GM08714 (cell line): ENCODE measurements at regions not wholly inside any gene's neighbourhood (a gene's known extent, or its start where the extent isn't known, plus 50 kb on each side); places are given as distances from the start of the nearest gene placed in this dataset.
"Not testable (repeated sequence)": the region's sequence is repeated elsewhere in the genome, so short reads cannot be mapped to it uniquely, and the experiment has no call there.

Source experiments
- H3K4me3 ChIP-seq: fragments of 200-500 bp; sonication (Bioruptor generic); 2 replicates; pipeline ENCODE4 v1.5.1; 2014; ENCODE audit warnings: mild to moderate bottlenecking, low read length, inconsistent platforms
- ZNF274 ChIP-seq: IDR thresholded peaks from 2 replicates; pipeline ENCODE4 v1.6.1; 2012; ENCODE audit warnings: mild to moderate bottlenecking, low read depth, low read length

- H3K4me3 ChIP-seq: no peak overlapping the region
- TF ChIP-seq ZNF274: no peak
These were observed 2250.0 kb upstream of the AGA start for GRCh38 chr4:179692222-179692621.

- no peak for TF ChIP-seq ZNF274
- no peak overlapping the region for H3K4me3 ChIP-seq
These were observed 2252.9 kb upstream of the AGA start for GRCh38 chr4:179695175-179695574.

- TF ChIP-seq ZNF274: no peak
These were observed 2256.1 kb upstream of the AGA start for GRCh38 chr4:179698321-179698720.

DNA sequence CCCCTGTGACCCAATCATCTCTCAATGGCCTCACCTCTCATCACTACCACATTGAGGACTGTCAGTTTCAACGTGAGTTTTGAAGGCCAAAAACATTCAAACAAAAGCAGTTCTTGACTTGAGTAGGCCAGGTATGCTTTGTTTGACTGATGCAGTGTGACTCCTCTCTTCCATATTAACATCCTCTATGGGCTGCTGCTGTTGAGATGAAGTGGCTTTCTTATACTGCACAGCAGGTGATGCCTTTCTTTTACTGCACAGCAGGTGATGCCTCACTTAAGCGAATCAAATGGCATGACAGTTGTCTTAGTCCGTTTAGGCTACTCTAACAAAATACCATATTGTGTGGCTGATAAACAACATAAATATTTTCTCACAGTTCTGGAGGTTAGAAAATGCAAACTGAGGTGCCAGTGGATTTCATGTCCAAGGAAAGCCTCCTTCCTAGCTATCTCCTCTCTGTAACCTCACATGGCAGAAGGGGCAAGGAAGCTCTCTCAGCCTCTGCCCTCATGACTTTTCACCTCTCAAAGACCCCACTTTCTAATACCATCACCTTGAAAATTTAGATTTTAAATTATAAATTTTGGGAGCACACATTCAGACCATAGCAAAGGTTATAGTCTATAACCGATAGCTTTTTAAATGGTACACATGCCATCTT lies 2267.9 kb upstream of the AGA start:
- no peak overlapping the region for H3K4me3 ChIP-seq
- TF ChIP-seq ZNF274: no peak

More at GRCh38 chr4:179698321-179698720, 2256.1 kb upstream of the AGA start:
- H3K4me3 ChIP-seq: no peak overlapping the region

DNA sequence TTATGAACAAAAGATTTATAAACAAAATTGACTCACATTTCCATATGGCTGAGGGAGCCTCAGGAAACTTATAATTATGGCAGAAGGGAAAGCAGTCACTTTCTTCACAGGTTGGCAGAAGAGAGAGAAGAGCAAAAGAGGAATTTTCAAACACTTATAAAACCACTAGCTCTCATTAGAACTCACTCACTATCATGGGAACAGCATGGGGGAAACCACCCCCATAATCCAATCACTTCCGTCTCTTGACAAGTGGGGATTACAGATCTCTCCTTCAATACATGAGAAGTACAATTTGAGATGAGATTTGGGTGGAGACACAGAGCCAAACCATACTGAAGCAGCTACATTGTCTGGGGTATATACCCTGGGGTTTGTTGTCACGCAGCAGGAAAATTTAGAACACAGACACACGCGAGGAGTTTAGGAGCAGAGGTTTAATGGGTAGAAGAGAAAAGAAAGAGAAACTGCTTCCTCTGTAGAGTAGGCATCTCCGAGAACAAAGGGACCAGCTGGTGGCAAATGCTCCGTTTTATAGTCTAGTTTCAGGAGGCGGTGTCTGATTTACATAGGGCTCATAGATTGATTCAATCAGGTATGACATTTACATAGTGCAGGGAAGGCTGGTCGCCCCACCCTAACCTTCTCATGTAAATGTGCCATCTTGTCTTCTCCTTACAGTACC lies 2277.7 kb upstream of the AGA start:
- no peak for TF ChIP-seq ZNF274

DNA sequence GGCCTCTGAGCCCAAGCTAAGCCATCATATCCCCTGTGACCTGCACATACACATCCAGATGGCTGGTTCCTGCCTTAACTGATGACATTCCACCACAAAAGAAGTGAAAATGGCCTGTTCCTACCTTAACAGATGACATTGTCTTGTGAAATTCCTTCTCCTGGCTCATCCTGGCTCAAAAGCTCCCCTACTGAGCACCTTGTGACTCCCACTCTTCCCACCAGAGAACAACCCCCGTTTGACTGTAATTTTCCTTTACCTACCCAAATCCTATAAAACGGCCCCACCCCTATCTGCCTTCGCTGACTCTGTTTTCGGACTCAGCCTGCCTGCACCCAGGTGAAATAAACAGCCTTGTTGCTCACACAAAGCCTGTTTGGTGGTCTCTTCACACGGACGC lies 2284.3 kb upstream of the AGA start:
- H3K4me3 ChIP-seq: not testable (repeated sequence)

More for the DNA sequence above, 2277.7 kb upstream of the AGA start:
- H3K4me3 ChIP-seq: no peak overlapping the region

DNA sequence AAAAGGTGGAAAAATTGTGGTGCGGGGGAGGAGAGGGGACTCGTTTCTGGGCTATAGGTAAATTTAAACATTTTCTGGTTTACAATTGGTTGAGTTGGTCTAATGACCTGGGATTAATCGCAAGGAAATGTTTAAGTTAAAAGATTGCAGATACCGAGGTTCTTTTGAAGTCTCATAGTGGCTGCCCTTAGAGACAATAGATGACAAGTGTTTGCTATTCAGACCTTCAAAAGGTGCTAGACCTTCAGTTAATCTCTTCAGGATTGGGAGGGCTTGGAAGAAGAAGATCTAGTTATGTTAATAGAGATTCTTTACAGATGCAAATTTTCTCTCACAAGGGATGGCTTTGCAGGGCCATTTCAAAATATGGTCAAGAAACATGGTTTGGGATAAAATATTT lies 2286.1 kb upstream of the AGA start:
- no peak overlapping the region for H3K4me3 ChIP-seq
- no peak for TF ChIP-seq ZNF274

DNA sequence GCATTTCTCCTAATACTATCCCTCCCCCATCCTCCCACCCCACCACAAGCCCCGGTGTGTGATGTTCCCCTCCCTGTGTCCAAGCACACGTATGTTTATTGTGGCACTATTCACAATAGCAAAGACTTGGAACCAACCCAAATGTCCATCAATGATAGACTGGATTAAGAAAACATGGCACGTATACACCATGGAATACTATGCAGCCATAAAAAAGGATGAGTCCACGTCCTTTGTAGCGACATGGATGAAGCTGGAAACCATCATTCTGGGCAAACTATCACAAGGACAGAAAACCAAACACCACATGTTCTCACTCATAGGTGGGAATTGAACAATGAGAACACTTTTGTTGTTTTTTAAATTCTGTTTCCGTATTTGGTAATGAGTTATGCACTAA lies 2294.6 kb upstream of the AGA start:
- not testable (repeated sequence) for H3K4me3 ChIP-seq

- H3K4me3 ChIP-seq: no peak overlapping the region
- TF ChIP-seq ZNF274: no peak
These were observed 2296.6 kb upstream of the AGA start for GRCh38 chr4:179738822-179739221.

DNA sequence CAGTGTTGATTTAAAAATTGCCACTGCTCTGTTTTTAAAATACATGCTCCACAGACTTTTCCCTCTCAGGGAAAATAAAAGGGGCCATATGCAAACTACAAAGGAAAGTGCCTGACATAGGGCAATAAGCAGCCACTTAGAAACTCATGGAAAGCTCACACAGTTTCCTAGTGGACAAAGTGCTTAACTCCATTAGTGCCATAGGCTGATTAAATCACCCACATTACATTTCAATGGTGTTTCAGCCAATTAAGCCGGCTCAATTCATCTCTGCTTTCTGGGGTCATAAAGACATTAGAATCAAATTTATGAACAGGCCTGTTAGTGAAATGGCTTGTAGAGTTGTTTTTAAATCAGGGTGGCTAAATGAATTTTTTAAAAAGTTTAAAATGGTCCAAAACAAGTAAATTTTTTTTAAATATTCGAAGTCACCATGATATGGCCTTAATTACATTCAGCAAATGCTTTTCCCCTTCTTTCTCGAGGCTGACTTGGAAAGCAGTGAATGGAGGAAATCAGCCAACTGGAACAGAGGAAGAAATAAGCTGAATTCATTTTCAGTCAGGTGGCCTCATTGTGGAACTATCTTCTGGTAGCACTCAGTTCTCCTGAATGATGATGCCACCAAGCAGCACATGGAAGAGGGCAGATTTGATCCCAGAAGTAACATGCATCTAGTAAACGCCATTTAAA lies 2305.1 kb upstream of the AGA start:
- TF ChIP-seq ZNF274: no peak
- H3K4me3 ChIP-seq: no peak overlapping the region

- no peak for TF ChIP-seq ZNF274
These were observed 2306.6 kb upstream of the AGA start for GRCh38 chr4:179748837-179749236.

GRCh38 chr4:179750374-179750773 lies 2308.1 kb upstream of the AGA start:
- TF ChIP-seq ZNF274: no peak
- H3K4me3 ChIP-seq: no peak overlapping the region

More at GRCh38 chr4:179748837-179749236, 2306.6 kb upstream of the AGA start:
- no peak overlapping the region for H3K4me3 ChIP-seq

DNA sequence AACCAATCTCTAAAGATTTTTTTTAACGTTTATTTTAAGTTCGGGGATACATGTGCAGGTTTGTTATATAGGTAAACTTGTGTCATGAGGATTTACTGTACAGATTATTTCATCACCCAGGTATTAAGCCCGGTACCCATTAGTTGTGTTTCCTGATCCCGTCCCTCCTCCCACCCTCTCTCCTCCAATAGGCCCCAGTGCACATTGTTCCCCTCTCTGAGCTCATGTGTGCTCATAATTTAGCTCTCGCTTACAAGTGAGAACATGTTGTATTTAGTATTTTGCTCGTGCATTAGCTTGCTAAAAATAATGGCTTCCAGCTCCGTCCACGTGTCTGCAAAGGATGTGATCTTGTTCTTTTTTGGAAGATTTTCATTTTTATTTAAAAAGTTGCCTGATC lies 2309.4 kb upstream of the AGA start:
- H3K4me3 ChIP-seq: no peak overlapping the region
- no peak for TF ChIP-seq ZNF274

- no peak for TF ChIP-seq ZNF274
These were observed 2313.1 kb upstream of the AGA start for GRCh38 chr4:179755322-179755721.

DNA sequence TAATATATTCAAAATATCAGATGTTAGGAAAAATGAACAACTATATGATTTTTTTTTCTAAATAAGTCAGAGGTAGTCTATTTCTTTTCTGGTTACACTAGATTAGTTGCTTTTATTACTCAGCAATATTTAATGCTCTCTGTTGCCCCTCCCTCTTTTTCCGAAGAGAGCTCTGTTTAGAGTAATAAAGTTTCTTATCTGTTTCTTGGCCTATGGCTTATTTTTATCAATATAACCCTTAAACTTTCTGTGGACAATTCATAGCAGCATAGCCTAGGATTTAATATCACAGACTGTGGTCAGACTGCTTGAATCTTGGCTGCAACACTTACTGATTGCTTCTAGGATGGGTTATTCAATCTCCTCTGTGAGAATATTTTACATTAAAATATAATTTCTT lies 2315.4 kb upstream of the AGA start:
- H3K4me3 ChIP-seq: no peak overlapping the region
- TF ChIP-seq ZNF274: no peak

More at GRCh38 chr4:179755322-179755721, 2313.1 kb upstream of the AGA start:
- no peak overlapping the region for H3K4me3 ChIP-seq
